ENCODE measurements at regions not wholly inside any gene's neighbourhood (a gene's known extent, or its start where the extent isn't known, plus 50 kb on each side); places are given as distances from the start of the nearest gene placed in this dataset.

DNA sequence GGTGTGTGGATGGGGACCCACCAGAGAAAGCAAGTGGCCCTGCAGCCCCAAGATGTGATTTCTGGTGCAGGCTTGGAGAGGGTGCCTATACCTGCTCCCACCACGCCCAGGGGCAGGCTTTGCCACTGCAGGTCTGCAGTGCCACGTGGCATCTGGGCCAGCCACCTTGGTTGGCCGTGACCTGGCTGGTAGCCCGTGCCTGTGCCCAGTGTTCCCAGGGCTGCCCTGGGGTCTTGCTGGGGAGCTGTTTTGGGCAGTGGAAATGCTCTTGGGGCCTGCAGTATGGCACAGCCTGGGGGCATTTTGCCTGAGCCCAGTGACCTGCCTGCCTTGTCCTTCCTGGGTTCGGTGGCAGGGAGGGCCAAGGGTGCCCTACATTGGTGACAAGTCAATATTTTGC is 203.4 kb downstream of the UBE3A start:
- H3K9me2 ChIP-seq (ENCODE audit: insufficient read depth, low read length), result no peaks in the 10 kb centered on the region
- no peaks in the 10 kb centered on the region for H3K79me2 ChIP-seq (replicated peaks; ENCODE audit: insufficient read depth, low read length)
- no peaks in the 10 kb centered on the region for H4K20me1 ChIP-seq (ENCODE audit: insufficient read depth)
- H3K4me3 ChIP-seq (ENCODE audit: low read length), result no peak overlapping the region
- no peaks in the 10 kb centered on the region for H3K27me3 ChIP-seq (ENCODE audit: insufficient read depth, low read depth, low read length)
- H3K27ac ChIP-seq (ENCODE audit: low read length), result no peak overlapping the region
- H3K4me2 ChIP-seq (ENCODE audit: low read length), result no peak overlapping the region
- no peaks in the 10 kb centered on the region for H3K36me3 ChIP-seq (ENCODE audit: insufficient read depth, low read length)
- H3K9me3 ChIP-seq (ENCODE audit: low read length), result peaks cover 2% of the 10 kb centered on the region
- TF ChIP-seq POLR2AphosphoS5 (IDR thresholded peaks at IDR 0.05), result no peak
- TF ChIP-seq EZH2 (IDR thresholded peaks at IDR 0.05; ENCODE audit: borderline replicate concordance, insufficient read depth, low read length, poor library complexity, severe bottlenecking), result no peak
- no peak for TF ChIP-seq CTCF (IDR thresholded peaks at IDR 0.05; ENCODE audit: poor library complexity, severe bottlenecking)
- no peak for TF ChIP-seq RAD21 (conservative IDR thresholded peaks at IDR 0.05)
- TF ChIP-seq, protein P1, sequence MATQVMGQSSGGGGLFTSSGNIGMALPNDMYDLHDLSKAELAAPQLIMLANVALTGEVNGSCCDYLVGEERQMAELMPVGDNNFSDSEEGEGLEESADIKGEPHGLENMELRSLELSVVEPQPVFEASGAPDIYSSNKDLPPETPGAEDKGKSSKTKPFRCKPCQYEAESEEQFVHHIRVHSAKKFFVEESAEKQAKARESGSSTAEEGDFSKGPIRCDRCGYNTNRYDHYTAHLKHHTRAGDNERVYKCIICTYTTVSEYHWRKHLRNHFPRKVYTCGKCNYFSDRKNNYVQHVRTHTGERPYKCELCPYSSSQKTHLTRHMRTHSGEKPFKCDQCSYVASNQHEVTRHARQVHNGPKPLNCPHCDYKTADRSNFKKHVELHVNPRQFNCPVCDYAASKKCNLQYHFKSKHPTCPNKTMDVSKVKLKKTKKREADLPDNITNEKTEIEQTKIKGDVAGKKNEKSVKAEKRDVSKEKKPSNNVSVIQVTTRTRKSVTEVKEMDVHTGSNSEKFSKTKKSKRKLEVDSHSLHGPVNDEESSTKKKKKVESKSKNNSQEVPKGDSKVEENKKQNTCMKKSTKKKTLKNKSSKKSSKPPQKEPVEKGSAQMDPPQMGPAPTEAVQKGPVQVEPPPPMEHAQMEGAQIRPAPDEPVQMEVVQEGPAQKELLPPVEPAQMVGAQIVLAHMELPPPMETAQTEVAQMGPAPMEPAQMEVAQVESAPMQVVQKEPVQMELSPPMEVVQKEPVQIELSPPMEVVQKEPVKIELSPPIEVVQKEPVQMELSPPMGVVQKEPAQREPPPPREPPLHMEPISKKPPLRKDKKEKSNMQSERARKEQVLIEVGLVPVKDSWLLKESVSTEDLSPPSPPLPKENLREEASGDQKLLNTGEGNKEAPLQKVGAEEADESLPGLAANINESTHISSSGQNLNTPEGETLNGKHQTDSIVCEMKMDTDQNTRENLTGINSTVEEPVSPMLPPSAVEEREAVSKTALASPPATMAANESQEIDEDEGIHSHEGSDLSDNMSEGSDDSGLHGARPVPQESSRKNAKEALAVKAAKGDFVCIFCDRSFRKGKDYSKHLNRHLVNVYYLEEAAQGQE (IDR thresholded peaks at IDR 0.05; ENCODE audit: borderline replicate concordance), result no peak
- no peak for TF ChIP-seq TAF1 (IDR thresholded peaks at IDR 0.05; ENCODE audit: low read depth)
- TF ChIP-seq SMC3 (conservative IDR thresholded peaks at IDR 0.05; ENCODE audit: poor library complexity), result no peak
- TF ChIP-seq EP300 (conservative IDR thresholded peaks at IDR 0.05; ENCODE audit: poor library complexity, severe bottlenecking), result no peak
- TF ChIP-seq MXI1 (conservative IDR thresholded peaks at IDR 0.05; ENCODE audit: poor library complexity, severe bottlenecking), result no peak
- H2AFZ ChIP-seq (ENCODE audit: low read depth, low read length), result no peak overlapping the region
- H3K9ac ChIP-seq (ENCODE audit: low read length), result no peak overlapping the region
- no peaks in the 10 kb centered on the region for H3F3A ChIP-seq (ENCODE audit: insufficient read depth, low read length, poor library complexity, severe bottlenecking)

DNA sequence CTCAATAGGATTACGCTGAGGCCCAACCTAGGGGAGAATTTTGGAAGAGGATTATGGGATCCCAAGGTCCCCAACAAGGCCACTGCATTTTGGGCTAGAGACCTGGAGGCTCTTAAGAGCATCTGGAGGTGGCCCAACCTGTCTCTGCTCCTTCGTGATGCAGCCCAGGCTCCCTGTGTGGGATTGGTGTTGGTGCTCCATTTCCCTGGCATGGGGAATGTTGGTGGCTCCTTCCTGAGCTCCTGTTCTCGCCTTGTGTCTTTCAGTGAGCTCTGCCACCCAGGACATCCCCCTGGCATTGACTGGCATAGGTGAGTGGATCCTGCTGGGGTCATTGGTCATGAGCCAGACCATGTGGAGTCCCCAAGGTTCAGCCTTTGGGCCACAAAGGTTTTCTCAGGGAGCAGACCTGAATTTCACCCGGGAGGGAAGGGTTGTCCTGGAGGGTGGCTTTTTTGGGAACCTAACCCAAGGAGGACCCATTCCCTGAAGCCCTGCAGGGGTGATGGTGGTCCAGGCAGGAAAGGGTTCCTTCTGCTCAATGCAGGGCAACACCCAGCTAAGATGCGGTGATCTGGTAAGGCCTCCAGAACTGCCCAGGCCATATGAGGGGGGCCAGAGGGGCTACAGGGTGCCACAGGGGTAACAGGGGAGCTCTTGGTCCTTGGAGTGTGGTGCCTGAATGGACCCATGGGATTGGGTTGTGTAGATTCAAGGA is 202.5 kb downstream of the UBE3A start:
- Histone ChIP-seq H3K36me3 (ENCODE audit: insufficient read depth, low read length) (no peaks in the 10 kb centered on the region), H4K20me1 (ENCODE audit: insufficient read depth) (no peaks in the 10 kb centered on the region), H2AFZ (ENCODE audit: low read depth, low read length) (no peak overlapping the region), H3K79me2 (replicated peaks; ENCODE audit: insufficient read depth, low read length) (no peaks in the 10 kb centered on the region), H3K4me3 (ENCODE audit: low read length) (no peak overlapping the region), H3F3A (ENCODE audit: insufficient read depth, low read length, poor library complexity, severe bottlenecking) (no peaks in the 10 kb centered on the region), H3K9me3 (ENCODE audit: low read length) (peaks cover 10% of the 10 kb centered on the region), H3K27me3 (ENCODE audit: insufficient read depth, low read depth, low read length) (no peaks in the 10 kb centered on the region), H3K27ac (ENCODE audit: low read length) (no peak overlapping the region), H3K9ac (ENCODE audit: low read length) (no peak overlapping the region), H3K9me2 (ENCODE audit: insufficient read depth, low read length) (no peaks in the 10 kb centered on the region), H3K4me2 (ENCODE audit: low read length) (no peak overlapping the region)
- TF ChIP-seq EP300 (conservative IDR thresholded peaks at IDR 0.05; ENCODE audit: poor library complexity, severe bottlenecking) (no peak), CTCF (IDR thresholded peaks at IDR 0.05; ENCODE audit: poor library complexity, severe bottlenecking) (no peak), POLR2AphosphoS5 (IDR thresholded peaks at IDR 0.05) (no peak), TAF1 (IDR thresholded peaks at IDR 0.05; ENCODE audit: low read depth) (no peak)
